ENCODE measurements at regions not wholly inside any gene's neighbourhood (a gene's known extent, or its start where the extent isn't known, plus 50 kb on each side); places are given as distances from the start of the nearest gene placed in this dataset.

DNA sequence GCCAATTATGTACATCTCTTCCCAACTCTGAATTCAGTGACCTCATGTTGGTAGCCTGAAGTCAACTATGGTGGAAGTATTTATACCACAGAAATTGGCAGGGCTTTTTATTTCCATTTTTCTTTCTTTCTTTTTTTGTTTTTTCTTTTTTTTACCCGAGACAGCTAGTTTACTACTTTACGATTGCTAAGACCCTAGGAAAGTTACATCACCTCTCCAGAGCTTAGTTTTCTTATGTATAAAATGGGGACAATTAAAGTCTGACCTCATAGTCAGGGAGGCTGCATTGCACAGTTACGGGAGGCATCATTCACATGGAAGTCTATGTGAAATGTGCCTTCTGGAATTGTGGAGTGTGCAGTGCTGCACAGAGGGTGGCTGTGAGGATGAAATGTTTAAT is 194.3 kb downstream of the MTX2 start (continued):
- 0 out of 2 replicates have a peak, but pooled peaks have one; percentile 19 for TF ChIP-seq ZNF558 (tag by site-specific recombination; IDR thresholded peaks at IDR 0.05)
- TF ChIP-seq ZBTB17 (tag by site-specific recombination; IDR thresholded peaks at IDR 0.05): peak; percentile 28; the same call in 1 of the 2 replicates
- no peak for TF ChIP-seq ZNF175 (tag by site-specific recombination; IDR thresholded peaks at IDR 0.05)
- TF ChIP-seq ZNF138 (tag by site-specific recombination; IDR thresholded peaks at IDR 0.05; ENCODE audit: borderline replicate concordance): no peak
- peak; percentile 67 for TF ChIP-seq ZNF629 (tag by site-specific recombination; IDR thresholded peaks at IDR 0.05)
- no peak for TF ChIP-seq ZNF555 (tag by site-specific recombination; conservative IDR thresholded peaks at IDR 0.05)
- TF ChIP-seq ZNF324 (tag by site-specific recombination; IDR thresholded peaks at IDR 0.05): no peak
- TF ChIP-seq REPIN1 (tag by site-specific recombination; IDR thresholded peaks at IDR 0.05; ENCODE audit: low read depth): no peak
- TF ChIP-seq, protein P1, sequence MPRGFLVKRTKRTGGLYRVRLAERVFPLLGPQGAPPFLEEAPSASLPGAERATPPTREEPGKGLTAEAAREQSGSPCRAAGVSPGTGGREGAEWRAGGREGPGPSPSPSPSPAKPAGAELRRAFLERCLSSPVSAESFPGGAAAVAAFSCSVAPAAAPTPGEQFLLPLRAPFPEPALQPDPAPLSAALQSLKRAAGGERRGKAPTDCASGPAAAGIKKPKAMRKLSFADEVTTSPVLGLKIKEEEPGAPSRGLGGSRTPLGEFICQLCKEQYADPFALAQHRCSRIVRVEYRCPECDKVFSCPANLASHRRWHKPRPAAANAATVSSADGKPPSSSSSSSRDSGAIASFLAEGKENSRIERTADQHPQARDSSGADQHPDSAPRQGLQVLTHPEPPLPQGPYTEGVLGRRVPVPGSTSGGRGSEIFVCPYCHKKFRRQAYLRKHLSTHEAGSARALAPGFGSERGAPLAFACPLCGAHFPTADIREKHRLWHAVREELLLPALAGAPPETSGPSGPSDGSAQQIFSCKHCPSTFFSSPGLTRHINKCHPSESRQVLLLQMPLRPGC (tag by site-specific recombination; IDR thresholded peaks at IDR 0.05): no peak
- TF ChIP-seq ZNF664 (tag by site-specific recombination; IDR thresholded peaks at IDR 0.05): no peak
- TF ChIP-seq, protein P2, sequence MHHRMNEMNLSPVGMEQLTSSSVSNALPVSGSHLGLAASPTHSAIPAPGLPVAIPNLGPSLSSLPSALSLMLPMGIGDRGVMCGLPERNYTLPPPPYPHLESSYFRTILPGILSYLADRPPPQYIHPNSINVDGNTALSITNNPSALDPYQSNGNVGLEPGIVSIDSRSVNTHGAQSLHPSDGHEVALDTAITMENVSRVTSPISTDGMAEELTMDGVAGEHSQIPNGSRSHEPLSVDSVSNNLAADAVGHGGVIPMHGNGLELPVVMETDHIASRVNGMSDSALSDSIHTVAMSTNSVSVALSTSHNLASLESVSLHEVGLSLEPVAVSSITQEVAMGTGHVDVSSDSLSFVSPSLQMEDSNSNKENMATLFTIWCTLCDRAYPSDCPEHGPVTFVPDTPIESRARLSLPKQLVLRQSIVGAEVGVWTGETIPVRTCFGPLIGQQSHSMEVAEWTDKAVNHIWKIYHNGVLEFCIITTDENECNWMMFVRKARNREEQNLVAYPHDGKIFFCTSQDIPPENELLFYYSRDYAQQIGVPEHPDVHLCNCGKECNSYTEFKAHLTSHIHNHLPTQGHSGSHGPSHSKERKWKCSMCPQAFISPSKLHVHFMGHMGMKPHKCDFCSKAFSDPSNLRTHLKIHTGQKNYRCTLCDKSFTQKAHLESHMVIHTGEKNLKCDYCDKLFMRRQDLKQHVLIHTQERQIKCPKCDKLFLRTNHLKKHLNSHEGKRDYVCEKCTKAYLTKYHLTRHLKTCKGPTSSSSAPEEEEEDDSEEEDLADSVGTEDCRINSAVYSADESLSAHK (tag by site-specific recombination; IDR thresholded peaks at IDR 0.05): no peak
- TF ChIP-seq ZNF140 (tag by site-specific recombination; IDR thresholded peaks at IDR 0.05): no peak
- no peak for TF ChIP-seq ZNF549 (tag by site-specific recombination; IDR thresholded peaks at IDR 0.05)

DNA sequence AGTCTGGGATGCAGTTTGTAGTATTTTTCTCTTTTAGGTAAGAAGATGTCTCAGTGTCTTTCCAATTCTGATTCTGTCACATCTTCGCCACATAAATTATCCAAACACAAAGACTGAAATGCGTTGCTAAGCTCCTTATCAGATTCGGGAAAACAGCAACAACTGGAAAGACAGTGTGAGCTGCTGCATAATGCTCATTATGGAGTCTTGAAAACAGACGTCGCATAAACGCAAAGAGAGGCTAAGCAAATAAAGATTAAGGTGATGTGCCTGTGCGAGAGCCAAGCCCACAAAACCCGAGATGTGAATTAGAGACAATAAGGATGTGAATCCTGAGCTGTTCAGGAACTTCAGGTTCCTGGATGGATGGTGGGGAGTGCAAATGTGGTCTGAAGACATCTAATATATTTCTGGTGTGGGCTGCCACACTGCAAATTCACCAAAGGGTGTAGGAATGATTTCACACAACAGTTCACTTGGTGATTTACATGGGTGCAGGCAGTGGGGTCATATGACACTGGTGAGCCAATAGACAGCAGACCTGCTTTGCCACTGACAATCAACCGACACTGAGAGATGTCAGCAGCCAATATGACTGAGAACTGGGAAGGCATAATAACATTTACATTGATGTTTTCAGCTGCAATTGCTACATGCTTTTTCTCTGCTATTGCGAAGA is 195.8 kb downstream of the MTX2 start:
- ChIA-PET POLR2A (no interaction called here), CTCF (interaction anchor here (0.7 to 2.0 kb wide), 4 partner anchors 10 to 263 kb away, joined by 3 to 9 read pairs (median 4); no protein-coding TSS in a partner anchor)
- Histone ChIP-seq H3K4me1 (ENCODE audit: control insufficient read depth, insufficient read depth, low read length) (peaks cover 8% of the 10 kb centered on the region), H3K27ac (ENCODE audit: extremely low read depth, low read depth, low read length) (peak overlapping the region; percentile 20; the same call in 1 of the 2 replicates), H3K36me3 (ENCODE audit: control insufficient read depth in 2 of 2, insufficient read depth in 1 of 2, low read length in 2 of 2) (no peaks in the 10 kb centered on the region), H3K4me3 (ENCODE audit: low read depth, low read length) (no peak overlapping the region), H3K9me3 (ENCODE audit: control insufficient read depth, insufficient read depth, low read depth, low read length) (no peaks in the 10 kb centered on the region)
- TF ChIP-seq ZBTB17 (tag by site-specific recombination; IDR thresholded peaks at IDR 0.05) (peak; percentile 76), TRIM28 (IDR thresholded peaks at IDR 0.05; ENCODE audit: borderline replicate concordance, low read length) (0 out of 2 replicates have a peak, but pooled peaks have one; percentile 34), ZNF335 (tag by site-specific recombination; conservative IDR thresholded peaks at IDR 0.05) (peak; percentile 41; the same call in 1 of the 2 replicates), FEZF1 (tag by site-specific recombination; IDR thresholded peaks at IDR 0.05) (peak; percentile 54), ZNF112 (tag by site-specific recombination; IDR thresholded peaks at IDR 0.05) (no peak), ZNF600 (tag by site-specific recombination; IDR thresholded peaks at IDR 0.05) (0 out of 2 replicates have a peak, but pooled peaks have one; percentile 38), ZNF266 (tag by site-specific recombination; IDR thresholded peaks at IDR 0.05; ENCODE audit: low read depth) (no peak), ZNF223 (tag by site-specific recombination; IDR thresholded peaks at IDR 0.05) (peak; percentile 73; the same call in 1 of the 2 replicates), ZNF792 (tag by site-specific recombination; IDR thresholded peaks at IDR 0.05) (0 out of 2 replicates have a peak, but pooled peaks have one; percentile 41), ZNF423 (tag by site-specific recombination; IDR thresholded peaks at IDR 0.05) (0 out of 2 replicates have a peak, but pooled peaks have one; percentile 12), ZNF843 (tag by site-specific recombination; IDR thresholded peaks at IDR 0.05) (no peak)
- TF ChIP-seq, protein P3, sequence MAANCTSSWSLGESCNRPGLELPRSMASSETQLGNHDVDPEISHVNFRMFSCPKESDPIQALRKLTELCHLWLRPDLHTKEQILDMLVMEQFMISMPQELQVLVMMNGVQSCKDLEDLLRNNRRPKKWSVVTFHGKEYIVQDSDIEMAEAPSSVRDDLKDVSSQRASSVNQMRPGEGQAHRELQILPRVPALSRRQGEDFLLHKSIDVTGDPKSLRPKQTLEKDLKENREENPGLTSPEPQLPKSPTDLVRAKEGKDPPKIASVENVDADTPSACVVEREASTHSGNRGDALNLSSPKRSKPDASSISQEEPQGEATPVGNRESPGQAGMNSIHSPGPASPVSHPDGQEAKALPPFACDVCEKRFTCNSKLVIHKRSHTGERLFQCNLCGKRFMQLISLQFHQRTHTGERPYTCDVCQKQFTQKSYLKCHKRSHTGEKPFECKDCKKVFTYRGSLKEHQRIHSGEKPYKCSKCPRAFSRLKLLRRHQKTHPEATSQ (tag by site-specific recombination; IDR thresholded peaks at IDR 0.05): no peak
- TF ChIP-seq, protein P4, sequence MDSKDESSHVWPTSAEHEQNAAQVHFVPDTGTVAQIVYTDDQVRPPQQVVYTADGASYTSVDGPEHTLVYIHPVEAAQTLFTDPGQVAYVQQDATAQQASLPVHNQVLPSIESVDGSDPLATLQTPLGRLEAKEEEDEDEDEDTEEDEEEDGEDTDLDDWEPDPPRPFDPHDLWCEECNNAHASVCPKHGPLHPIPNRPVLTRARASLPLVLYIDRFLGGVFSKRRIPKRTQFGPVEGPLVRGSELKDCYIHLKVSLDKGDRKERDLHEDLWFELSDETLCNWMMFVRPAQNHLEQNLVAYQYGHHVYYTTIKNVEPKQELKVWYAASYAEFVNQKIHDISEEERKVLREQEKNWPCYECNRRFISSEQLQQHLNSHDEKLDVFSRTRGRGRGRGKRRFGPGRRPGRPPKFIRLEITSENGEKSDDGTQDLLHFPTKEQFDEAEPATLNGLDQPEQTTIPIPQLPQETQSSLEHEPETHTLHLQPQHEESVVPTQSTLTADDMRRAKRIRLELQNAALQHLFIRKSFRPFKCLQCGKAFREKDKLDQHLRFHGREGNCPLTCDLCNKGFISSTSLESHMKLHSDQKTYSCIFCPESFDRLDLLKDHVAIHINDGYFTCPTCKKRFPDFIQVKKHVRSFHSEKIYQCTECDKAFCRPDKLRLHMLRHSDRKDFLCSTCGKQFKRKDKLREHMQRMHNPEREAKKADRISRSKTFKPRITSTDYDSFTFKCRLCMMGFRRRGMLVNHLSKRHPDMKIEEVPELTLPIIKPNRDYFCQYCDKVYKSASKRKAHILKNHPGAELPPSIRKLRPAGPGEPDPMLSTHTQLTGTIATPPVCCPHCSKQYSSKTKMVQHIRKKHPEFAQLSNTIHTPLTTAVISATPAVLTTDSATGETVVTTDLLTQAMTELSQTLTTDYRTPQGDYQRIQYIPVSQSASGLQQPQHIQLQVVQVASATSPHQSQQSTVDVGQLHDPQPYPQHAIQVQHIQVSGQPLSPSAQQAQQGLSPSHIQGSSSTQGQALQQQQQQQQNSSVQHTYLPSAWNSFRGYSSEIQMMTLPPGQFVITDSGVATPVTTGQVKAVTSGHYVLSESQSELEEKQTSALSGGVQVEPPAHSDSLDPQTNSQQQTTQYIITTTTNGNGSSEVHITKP (tag by site-specific recombination; IDR thresholded peaks at IDR 0.05): peak; percentile 61; the same call in 1 of the 2 replicates
- TF ChIP-seq, protein P5, sequence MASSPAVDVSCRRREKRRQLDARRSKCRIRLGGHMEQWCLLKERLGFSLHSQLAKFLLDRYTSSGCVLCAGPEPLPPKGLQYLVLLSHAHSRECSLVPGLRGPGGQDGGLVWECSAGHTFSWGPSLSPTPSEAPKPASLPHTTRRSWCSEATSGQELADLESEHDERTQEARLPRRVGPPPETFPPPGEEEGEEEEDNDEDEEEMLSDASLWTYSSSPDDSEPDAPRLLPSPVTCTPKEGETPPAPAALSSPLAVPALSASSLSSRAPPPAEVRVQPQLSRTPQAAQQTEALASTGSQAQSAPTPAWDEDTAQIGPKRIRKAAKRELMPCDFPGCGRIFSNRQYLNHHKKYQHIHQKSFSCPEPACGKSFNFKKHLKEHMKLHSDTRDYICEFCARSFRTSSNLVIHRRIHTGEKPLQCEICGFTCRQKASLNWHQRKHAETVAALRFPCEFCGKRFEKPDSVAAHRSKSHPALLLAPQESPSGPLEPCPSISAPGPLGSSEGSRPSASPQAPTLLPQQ (tag by site-specific recombination; IDR thresholded peaks at IDR 0.05): no peak
